HEK293T (cell line): ENCODE measurements at regions not wholly inside any gene's neighbourhood (a gene's known extent, or its start where the extent isn't known, plus 50 kb on each side); places are given as distances from the start of the nearest gene placed in this dataset.
"Not testable (repeated sequence)": the region's sequence is repeated elsewhere in the genome, so short reads cannot be mapped to it uniquely, and the experiment has no call there.

ENCODE experiments used
- CTCF ChIA-PET: fragments of 350-600 bp; formaldehyde crosslinking; extraction: SDS; loops from one replicate; lab custom pipeline; 2021; ENCODE audit warnings: antibody characterized with exemption, inconsistent platforms; lab: Yijun Ruan, JAX
- POLR2A ChIA-PET: fragments of 350-600 bp; formaldehyde crosslinking; extraction: SDS; loops from one replicate; lab custom pipeline; 2020; ENCODE audit warnings: antibody characterized with exemption, inconsistent platforms; lab: Yijun Ruan, JAX
- DNase-seq: peaks from one replicate; pipeline ENCODE4 v3.0.0; 2012; ENCODE audit warnings: mixed read lengths; ENCODE audit errors: extremely low spot score
- ARNT ChIP-seq: fragments of 450-650 bp; IDR thresholded peaks from 2 replicates; pipeline ENCODE4 v1.6.1; 2017; ENCODE audit warnings: mild to moderate bottlenecking
- BHLHE40 ChIP-seq: fragments of 450-650 bp; IDR thresholded peaks from 2 replicates; pipeline ENCODE4 v1.6.1; 2016; ENCODE audit warnings: mild to moderate bottlenecking, moderate library complexity, borderline replicate concordance
- CTBP1 ChIP-seq: fragments of 450-650 bp; IDR thresholded peaks from 2 replicates; pipeline ENCODE4 v1.6.1; 2016; ENCODE audit warnings: borderline replicate concordance
- ELF4 ChIP-seq: fragments of 450-650 bp; IDR thresholded peaks from 2 replicates; pipeline ENCODE4 v1.6.1; 2017; ENCODE audit warnings: antibody characterized with exemption
- FOXA1 ChIP-seq: fragments of 450-650 bp; IDR thresholded peaks from 2 replicates; pipeline ENCODE4 v1.6.1; 2016; ENCODE audit warnings: mild to moderate bottlenecking
- FOXK2 ChIP-seq: fragments of 450-650 bp; IDR thresholded peaks from 2 replicates; pipeline ENCODE4 v1.6.1; 2016; ENCODE audit warnings: mild to moderate bottlenecking
- FOXM1 ChIP-seq: fragments of 450-650 bp; IDR thresholded peaks from 2 replicates; pipeline ENCODE4 v1.6.1; 2017; ENCODE audit warnings: mild to moderate bottlenecking, borderline replicate concordance
- HDGF ChIP-seq: fragments of 450-650 bp; IDR thresholded peaks from 2 replicates; pipeline ENCODE4 v1.6.1; 2017; ENCODE audit warnings: antibody characterized with exemption, borderline replicate concordance
- L3MBTL2 ChIP-seq: fragments of 450-650 bp; conservative IDR thresholded peaks from 2 replicates; pipeline ENCODE4 v1.6.1; 2016; ENCODE audit warnings: mild to moderate bottlenecking
- LEF1 ChIP-seq: fragments of 450-650 bp; IDR thresholded peaks from 2 replicates; pipeline ENCODE4 v1.6.1; 2017; ENCODE audit warnings: mild to moderate bottlenecking, borderline replicate concordance
- NFRKB ChIP-seq: fragments of 450-650 bp; IDR thresholded peaks from 2 replicates; pipeline ENCODE4 v1.6.1; 2016; ENCODE audit warnings: mild to moderate bottlenecking, moderate library complexity
- SP1 ChIP-seq: fragments of 450-650 bp; IDR thresholded peaks from 2 replicates; pipeline ENCODE4 v1.6.1; 2017
- SUZ12 ChIP-seq: fragments of 450-650 bp; IDR thresholded peaks from 2 replicates; pipeline ENCODE4 v1.6.1; 2016; ENCODE audit warnings: mild to moderate bottlenecking
- TARDBP ChIP-seq: fragments of 450-650 bp; IDR thresholded peaks from 2 replicates; pipeline ENCODE4 v1.6.1; 2016
- ZNF384 ChIP-seq: fragments of 450-650 bp; IDR thresholded peaks from 2 replicates; pipeline ENCODE4 v1.6.1; 2016
- TF ChIP-seq, protein P1 (sequence below): fragments of 450-650 bp; IDR thresholded peaks from 2 replicates; pipeline ENCODE4 v1.6.1; 2016

DNA sequence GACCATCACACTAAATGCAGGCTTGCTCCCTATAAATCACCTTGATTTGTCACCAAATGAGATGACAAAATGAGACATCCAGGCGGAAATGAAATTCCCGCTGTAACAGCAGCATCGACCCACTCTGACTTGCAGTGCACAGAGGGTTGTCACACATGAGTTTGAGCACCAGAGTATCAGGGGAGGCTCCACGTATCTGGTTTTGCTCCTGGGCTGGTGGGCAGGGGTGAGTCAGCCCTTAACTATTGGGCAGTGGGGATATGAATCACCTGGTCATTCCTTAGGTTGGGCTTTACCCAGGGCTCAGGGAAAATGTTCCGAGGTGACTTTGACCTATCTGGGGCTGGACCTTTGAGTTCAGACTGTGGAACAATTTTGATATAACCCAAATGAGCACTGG is 245.2 kb upstream of the CCL2 start:
- CTCF ChIA-PET = no interaction called here
- DNase-seq = no peak
- no peak for TF ChIP-seq FOXA1
- no peak for TF ChIP-seq SUZ12
- no peak for TF ChIP-seq FOXK2
- TF ChIP-seq CTBP1 = no peak
- TF ChIP-seq ELF4 = no peak
- no peak for TF ChIP-seq FOXM1
- no peak for TF ChIP-seq SP1
- TF ChIP-seq BHLHE40 = no peak
- TF ChIP-seq ZNF384 = no peak
- POLR2A ChIA-PET = no interaction called here

DNA sequence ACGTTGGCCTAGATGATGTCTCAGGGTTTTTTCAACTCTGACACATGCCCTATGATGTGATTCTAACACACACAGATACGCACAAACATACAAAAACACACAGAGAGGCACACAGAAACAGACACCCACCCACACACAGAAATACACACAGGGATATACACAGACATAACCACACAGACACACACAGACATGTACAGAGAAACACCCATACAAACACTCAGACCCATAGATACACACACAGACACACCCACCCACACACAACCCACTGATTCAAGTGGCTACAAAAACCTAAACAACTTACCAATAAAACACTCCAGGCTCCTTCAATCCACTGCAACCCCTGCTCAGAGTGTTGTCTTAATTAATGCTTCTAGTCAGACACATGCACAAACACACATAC is 244.6 kb upstream of the CCL2 start:
- ChIA-PET CTCF (no interaction called here), POLR2A (no interaction called here)
- DNase-seq = no peak
- TF ChIP-seq SUZ12 = no peak
- TF ChIP-seq SP1 = no peak
- no peak for TF ChIP-seq NFRKB
- TF ChIP-seq HDGF = no peak

DNA sequence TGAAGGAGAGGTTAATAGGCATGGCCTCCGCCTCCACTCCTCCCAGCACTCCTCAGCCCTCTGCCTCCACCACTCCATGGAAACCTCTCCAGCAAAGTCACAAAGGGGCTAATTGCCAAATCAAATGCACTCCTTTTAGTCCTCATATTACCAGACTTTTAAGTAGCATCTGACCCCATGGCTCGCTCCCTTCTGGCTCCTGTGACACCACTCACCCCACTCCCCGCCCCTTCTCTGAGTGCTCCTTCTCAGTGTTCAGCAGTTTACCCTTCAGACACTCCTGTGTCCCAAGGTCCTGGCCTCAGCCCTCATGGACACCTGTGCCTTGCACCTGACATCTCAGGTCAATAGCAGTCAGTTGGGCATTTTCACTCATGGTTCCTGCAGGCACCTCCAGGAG is 243.5 kb upstream of the CCL2 start:
- CTCF ChIA-PET = no interaction called here
- TF ChIP-seq ELF4 (no peak), BHLHE40 (no peak), FOXM1 (no peak), ARNT (no peak), SUZ12 (no peak), CTBP1 (no peak), ZNF384 (no peak)
- DNase-seq = no peak
- POLR2A ChIA-PET = no interaction called here

DNA sequence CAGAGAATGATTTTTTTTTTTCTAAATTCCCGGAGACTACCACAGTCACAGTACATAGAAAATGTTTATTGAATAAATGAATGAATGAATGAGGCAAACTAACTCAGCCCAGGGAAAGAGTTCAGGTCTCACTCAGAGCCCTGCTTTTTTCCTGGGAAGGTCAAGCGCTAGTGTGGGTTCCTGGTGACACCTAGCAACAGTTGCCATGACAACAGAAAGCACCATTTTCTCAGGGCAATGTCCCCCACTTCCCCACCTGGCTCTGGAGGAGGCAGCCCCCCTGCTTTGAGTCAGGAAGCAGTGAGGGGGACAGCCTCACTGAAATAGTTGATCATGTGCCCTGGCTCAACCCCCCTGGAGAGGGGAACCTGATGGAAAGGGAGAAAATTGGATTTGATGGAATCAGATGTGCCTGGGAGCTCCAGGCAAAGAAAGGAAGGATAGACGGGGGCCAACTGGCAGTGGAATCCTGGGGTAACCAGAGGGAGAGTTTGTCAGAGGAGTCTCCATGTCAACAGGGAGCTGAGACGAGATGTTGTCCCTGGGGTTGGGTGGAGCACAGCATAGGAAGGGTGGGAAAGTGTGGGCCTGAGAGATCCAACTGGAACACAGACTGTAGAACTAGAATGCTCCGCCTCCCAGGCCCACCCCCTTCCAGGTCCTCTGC is 242.2 kb upstream of the CCL2 start:
- CTCF ChIA-PET = no interaction called here

DNA sequence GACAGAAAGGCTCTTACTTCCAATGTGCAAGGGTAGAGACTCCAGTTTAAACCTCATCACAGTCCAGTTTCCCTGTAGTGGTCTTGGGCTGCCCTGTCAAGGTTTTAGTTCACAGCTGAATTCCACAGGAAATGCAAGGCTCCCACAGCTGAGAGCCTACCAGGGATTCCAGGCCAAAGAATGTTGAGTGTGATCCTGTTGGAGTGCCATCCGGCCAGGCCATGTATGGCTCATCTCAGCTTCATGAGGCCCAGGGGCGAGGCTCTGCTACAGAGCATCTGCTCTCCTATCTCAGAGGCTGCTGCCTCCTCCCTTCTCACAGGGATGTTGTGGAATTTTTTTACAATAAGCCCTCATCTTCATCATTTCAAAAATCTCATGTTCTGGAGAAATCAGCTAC is 239.8 kb upstream of the CCL2 start:
- no peak for DNase-seq
- CTCF ChIA-PET = no interaction called here
- TF ChIP-seq SP1 = no peak
- no peak for TF ChIP-seq NFRKB
- TF ChIP-seq ELF4 = no peak
- no peak for TF ChIP-seq SUZ12
- TF ChIP-seq TARDBP = no peak
- no peak for TF ChIP-seq CTBP1
- no peak for TF ChIP-seq FOXK2
- TF ChIP-seq, protein P1, sequence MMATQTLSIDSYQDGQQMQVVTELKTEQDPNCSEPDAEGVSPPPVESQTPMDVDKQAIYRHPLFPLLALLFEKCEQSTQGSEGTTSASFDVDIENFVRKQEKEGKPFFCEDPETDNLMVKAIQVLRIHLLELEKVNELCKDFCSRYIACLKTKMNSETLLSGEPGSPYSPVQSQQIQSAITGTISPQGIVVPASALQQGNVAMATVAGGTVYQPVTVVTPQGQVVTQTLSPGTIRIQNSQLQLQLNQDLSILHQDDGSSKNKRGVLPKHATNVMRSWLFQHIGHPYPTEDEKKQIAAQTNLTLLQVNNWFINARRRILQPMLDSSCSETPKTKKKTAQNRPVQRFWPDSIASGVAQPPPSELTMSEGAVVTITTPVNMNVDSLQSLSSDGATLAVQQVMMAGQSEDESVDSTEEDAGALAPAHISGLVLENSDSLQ = no peak
- no peak for TF ChIP-seq L3MBTL2
- no peak for TF ChIP-seq ZNF384
- no peak for TF ChIP-seq BHLHE40
- POLR2A ChIA-PET = no interaction called here

More for the DNA sequence above, 242.2 kb upstream of the CCL2 start:
- POLR2A ChIA-PET = no interaction called here
- no peak for DNase-seq
- TF ChIP-seq FOXK2 = no peak
- no peak for TF ChIP-seq FOXM1
- no peak for TF ChIP-seq TARDBP
- no peak for TF ChIP-seq CTBP1
- TF ChIP-seq L3MBTL2 = no peak
- no peak for TF ChIP-seq BHLHE40
- no peak for TF ChIP-seq ZNF384
- TF ChIP-seq LEF1 = no peak
- no peak for TF ChIP-seq ARNT
- TF ChIP-seq HDGF = no peak
- no peak for TF ChIP-seq SUZ12
- TF ChIP-seq, protein P1 = no peak
- no peak for TF ChIP-seq NFRKB
- no peak for TF ChIP-seq FOXA1
- no peak for TF ChIP-seq SP1
- no peak for TF ChIP-seq ELF4

DNA sequence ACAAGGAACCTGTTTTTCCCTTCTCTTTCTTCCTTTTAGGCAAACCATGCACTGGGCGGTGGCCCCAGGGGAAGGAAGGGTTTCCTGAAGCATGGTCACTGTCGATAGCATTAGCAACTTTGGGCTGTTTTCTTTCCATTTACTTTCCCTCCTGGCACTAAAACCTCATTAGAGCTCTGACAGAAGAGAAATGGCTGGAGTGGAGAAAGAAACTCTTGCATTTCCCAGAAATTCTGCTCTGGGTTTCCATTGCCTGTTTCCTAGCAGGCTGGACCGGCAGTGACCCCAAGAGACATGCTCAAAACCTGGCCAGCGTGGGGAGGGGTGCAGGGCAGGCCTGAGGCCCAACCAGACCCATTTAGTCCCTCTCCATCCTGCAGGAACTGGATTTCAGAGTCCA is 230.7 kb upstream of the CCL2 start:
- ChIA-PET POLR2A (no interaction called here), CTCF (no interaction called here)
- TF ChIP-seq LEF1 = no peak
- TF ChIP-seq L3MBTL2 = no peak
- no peak for TF ChIP-seq TARDBP
- no peak for TF ChIP-seq NFRKB
- no peak for TF ChIP-seq SP1
- no peak for TF ChIP-seq ELF4
- no peak for DNase-seq

DNA sequence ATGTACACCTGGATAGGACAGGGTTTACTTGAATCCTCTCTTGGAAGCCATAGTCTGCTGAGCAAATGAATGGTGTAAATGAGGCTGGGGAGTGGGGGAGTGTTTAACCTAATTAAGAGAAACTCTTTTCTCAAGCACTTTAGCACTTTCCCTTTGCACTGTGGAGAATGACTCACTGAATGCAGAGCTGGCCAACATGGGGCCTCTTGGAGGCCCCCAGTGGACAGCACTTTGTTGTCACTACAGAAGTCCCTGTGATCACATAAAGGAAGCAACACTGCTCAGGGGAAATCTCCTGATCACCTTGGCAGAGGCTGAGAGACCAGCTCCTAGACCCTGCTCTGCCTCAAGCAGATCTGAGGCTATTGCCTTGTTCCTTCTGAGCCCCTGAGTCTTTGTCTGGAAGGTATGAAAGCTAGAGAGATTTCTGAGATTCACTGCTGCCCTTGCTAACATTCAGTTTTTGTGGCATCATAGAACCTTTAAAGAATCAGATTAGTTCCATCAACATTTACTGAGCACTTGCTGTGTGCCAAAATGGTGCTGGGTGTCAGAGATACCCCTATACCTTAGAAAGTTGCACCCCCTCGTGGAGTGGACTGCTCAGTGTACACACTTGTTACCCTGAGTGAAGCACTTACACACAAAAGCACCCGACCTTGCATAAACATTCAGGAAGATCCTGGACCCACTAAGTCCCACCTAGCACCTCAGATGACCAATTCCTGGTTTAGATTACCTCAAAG is 230.1 kb upstream of the CCL2 start:
- CTCF ChIA-PET = no interaction called here
- no peak for DNase-seq
- POLR2A ChIA-PET = no interaction called here
- TF ChIP-seq SP1 = no peak
- TF ChIP-seq NFRKB = no peak

DNA sequence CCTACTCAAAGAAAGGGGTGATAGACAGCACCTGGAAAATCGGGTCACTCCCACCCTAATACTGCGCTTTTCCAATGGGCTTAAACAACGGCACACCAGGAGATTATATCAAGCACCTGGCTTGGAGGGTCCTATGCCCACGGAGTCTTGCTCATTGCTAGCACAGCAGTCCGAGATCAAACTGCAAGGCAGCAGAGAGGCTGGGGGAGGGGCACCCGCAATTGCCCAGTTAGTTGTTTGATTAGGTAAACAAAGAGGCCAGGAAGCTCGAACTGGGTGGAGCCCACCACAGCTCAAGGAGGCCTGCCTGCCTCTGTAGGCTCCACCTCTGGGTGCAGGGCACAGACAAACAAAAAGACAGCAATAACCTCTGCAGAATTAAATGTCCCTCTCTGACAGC is 224.5 kb upstream of the CCL2 start:
- DNase-seq, CTCF ChIA-PET: not testable (repeated sequence)

DNA sequence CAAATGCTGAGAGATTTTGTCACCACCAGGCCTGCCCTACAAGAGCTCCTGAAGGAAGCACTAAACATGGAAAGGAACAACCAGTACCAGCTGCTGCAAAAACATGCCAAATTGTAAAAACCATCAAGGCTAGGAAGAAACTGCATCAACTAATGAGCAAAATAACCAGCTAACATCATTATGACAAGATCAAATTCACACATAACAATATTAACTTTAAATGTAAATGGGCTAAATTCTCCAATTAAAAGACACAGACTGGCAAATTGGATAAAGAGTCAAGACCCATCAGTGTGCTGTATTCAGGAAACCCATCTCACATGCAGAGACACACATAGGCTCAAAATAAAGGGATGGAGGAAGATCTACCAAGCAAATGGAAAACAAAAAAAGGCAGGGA is 222.8 kb upstream of the CCL2 start:
- POLR2A ChIA-PET, CTCF ChIA-PET, DNase-seq: not testable (repeated sequence)

More for the DNA sequence above, 224.5 kb upstream of the CCL2 start:
- POLR2A ChIA-PET = not testable (repeated sequence)

DNA sequence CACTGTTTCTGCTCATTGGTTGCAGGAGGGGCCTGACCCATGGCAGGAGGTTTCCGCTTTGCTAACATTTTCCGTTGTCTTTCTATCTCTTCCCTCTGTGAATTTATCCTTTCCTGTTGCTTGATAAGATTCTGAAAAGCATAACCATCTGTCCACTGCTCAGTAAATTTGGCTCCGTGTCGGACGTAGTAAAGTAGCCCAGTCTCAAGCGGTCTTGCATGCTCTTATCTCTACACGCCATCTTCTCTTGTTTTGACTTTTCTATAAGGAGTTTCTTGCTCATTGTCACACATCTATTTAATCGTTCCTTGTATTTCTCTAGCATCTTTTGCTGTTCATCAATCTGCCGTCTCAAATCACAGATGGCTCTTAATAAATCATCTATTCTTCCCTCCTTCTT is 216.3 kb upstream of the CCL2 start:
- CTCF ChIA-PET, POLR2A ChIA-PET, DNase-seq: not testable (repeated sequence)

DNA sequence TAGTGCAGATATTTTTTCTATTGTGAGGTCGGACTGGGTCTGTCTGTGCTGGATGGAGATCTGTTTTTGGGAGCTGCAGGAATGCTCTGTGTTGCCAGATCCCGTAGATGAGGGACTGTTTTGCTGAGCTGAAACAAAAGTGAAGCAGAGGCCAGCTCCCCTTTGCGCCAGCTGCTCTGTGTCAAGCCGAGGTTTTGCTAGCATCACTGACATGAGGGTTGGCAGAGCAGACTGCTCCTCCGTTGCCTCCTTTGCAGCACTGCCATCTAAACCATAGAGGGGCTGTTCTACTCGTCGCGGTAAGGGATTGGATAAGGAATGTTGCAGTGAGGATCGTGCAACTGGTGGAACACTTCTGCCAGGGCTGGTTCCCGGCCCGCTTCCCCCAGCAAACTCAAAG is 215.9 kb upstream of the CCL2 start:
- POLR2A ChIA-PET, CTCF ChIA-PET, DNase-seq: not testable (repeated sequence)
